Activated naive CD4-positive, alpha-beta T cell treated with anti-CD3 and anti-CD28 coated beads, Interleukin-2, amount 50 U/mL, for 24 hours (primary cell): ENCODE measurements at regions not wholly inside any gene's neighbourhood (a gene's known extent, or its start where the extent isn't known, plus 50 kb on each side); places are given as distances from the start of the nearest gene placed in this dataset.

Source experiments
- H3K27ac Mint-ChIP-seq: one replicate; pipeline ENCODE4 v1.8.0; 2021; ENCODE audit warnings: mild to moderate bottlenecking, mixed read lengths
- H3K27me3 Mint-ChIP-seq: one replicate; pipeline ENCODE4 v1.8.0; 2021; ENCODE audit warnings: mixed read lengths
- H3K36me3 Mint-ChIP-seq: one replicate; pipeline ENCODE4 v1.8.0; 2021; ENCODE audit warnings: mixed read lengths
- H3K4me1 Mint-ChIP-seq: one replicate; pipeline ENCODE4 v1.8.0; 2021; ENCODE audit warnings: mixed read lengths
- H3K4me3 Mint-ChIP-seq: one replicate; pipeline ENCODE4 v1.8.0; 2021; ENCODE audit warnings: mild to moderate bottlenecking, mixed read lengths
- H3K9me3 Mint-ChIP-seq: one replicate; pipeline ENCODE4 v1.8.0; 2021; ENCODE audit warnings: mixed read lengths

DNA sequence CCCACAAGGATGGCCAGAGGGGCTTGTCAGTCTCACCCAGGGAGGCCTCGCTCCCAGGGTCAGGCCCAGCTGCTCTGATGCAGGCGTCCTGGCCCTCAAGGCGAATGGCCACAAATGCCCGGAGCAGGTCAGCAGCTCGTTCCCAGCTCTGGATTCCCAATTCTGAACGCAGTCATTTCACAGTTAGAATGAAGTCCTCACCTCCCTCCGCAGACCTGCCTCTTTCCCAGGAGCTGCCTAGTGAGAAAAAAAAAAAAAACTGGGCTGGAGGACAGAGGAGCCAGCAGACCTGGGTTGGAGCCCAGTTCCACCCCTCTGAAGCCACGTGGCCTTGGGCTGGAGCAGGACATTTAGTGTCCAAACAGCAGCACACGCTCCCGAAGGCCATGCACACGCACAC, 62.2 kb upstream of the DIO3 start:
- H3K4me3 Mint-ChIP-seq = no peak overlapping the region
- H3K4me1 Mint-ChIP-seq = no peaks in the 10 kb centered on the region
- no peaks in the 10 kb centered on the region for H3K36me3 Mint-ChIP-seq
- no peak overlapping the region for H3K27ac Mint-ChIP-seq
- H3K27me3 Mint-ChIP-seq = peaks cover 10% of the 10 kb centered on the region
- no peaks in the 10 kb centered on the region for H3K9me3 Mint-ChIP-seq

DNA sequence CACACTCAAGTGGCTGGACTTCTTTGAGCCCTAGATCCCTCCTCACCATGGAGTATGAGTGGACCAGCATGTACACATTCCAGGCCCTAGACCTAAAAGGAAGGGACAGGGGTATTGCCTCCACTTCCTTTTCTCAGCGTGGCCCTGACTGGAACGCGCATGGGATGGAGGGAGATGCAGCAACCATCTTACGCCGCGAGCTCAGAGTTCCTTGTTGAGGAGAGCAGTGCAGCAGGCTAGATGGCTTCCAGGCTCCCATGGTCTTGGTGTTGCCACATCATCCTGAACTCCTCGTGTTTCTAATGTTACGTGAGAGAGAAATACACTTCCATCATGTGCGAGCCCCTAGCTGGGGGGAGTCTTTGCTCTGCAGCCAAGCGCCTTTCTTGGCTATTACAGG, 61.8 kb upstream of the DIO3 start:
- Mint-ChIP-seq H3K27ac (no peak overlapping the region), H3K9me3 (no peaks in the 10 kb centered on the region), H3K4me3 (no peak overlapping the region), H3K27me3 (peaks cover 8% of the 10 kb centered on the region), H3K4me1 (no peaks in the 10 kb centered on the region), H3K36me3 (no peaks in the 10 kb centered on the region)

DNA sequence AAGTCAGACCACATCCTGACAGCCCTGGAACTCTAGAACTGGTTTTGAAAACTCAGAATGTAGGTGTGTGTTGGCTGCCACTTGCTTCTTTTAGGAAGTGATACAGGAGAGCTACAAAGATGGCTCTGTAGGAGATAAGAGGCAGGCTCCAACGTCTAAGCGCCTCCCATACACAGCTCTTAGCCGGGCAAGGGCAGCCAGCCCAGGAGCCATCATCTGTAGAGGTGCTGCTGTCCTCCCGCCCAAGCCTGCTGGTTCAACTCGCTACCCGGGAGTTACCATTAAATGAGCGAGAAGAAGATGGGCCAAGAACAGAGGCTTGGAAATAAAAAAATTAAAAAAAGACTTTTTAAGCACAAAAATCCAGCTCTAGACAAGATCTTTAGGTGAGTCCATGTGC, 61.2 kb upstream of the DIO3 start:
- Mint-ChIP-seq H3K4me3 (no peak overlapping the region), H3K27ac (no peak overlapping the region), H3K9me3 (no peaks in the 10 kb centered on the region), H3K36me3 (no peaks in the 10 kb centered on the region), H3K4me1 (no peaks in the 10 kb centered on the region), H3K27me3 (peaks cover 8% of the 10 kb centered on the region)

DNA sequence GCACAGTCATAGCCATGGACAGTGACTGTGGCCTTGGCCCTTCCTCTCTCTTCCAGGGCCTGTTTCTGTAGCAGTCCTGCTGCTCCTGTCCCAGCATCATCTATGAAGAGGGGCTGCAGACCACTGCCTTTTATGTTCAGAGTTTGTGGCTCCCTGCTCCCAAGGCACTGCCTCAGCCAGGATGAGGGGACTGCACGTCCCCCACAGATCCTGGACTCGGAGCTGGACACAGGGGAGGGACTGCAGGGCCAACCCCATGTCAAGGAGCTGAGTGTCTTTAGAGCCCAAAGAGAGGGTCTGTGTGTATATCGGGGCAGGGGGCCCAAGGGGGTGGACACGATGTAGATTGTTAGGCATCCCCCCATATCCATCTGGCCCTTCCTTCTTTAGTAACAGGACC, 60.6 kb upstream of the DIO3 start:
- no peaks in the 10 kb centered on the region for H3K36me3 Mint-ChIP-seq
- H3K4me3 Mint-ChIP-seq = no peak overlapping the region
- no peak overlapping the region for H3K27ac Mint-ChIP-seq
- no peaks in the 10 kb centered on the region for H3K4me1 Mint-ChIP-seq
- H3K27me3 Mint-ChIP-seq = peaks cover 8% of the 10 kb centered on the region
- no peaks in the 10 kb centered on the region for H3K9me3 Mint-ChIP-seq

GRCh38 chr14:101501341-101501740, 60.0 kb upstream of the DIO3 start:
- no peak overlapping the region for H3K27ac Mint-ChIP-seq
- H3K4me3 Mint-ChIP-seq = no peak overlapping the region
- no peaks in the 10 kb centered on the region for H3K9me3 Mint-ChIP-seq
- H3K36me3 Mint-ChIP-seq = no peaks in the 10 kb centered on the region
- H3K4me1 Mint-ChIP-seq = no peaks in the 10 kb centered on the region
- peaks cover 8% of the 10 kb centered on the region for H3K27me3 Mint-ChIP-seq

DNA sequence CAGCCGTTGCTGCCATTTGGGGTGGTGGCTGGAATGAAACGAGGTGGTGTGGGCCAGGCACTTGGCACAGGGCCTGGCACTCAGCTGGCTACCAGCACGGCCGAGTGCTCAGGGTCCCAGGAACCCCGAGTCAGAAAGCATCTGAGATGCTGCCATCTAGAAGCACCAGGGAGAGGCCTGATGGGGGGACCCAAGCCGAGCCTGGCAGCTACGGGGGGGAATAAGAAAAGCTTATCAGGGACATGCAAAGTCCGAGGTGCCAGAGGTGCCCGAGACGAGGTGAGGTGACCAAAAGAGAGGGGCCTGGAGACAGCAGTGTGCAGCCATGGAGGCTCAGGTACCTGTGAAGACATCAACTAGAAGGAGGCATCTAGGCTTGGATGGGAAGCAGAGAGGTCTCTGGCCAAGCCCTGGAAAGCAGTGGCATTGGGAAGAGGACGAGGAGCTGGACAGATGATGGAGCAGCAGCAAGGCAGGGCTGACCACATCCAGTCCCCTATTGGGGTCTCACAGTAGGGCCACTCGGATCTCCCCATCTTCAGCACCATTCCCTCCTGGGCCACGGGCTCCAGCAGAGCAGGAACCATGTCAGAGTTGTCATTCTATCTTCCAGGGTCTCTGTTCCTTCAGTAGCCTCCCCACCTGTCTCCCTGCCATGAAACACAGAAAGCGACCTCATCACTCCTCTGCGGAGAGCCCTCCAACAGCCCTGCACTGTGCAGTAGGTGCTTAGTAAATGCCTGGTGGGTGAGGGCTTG, 59.3 kb upstream of the DIO3 start:
- Mint-ChIP-seq H3K9me3 (no peaks in the 10 kb centered on the region), H3K36me3 (no peaks in the 10 kb centered on the region), H3K4me3 (no peak overlapping the region), H3K27ac (no peak overlapping the region), H3K4me1 (no peaks in the 10 kb centered on the region), H3K27me3 (peaks cover 7% of the 10 kb centered on the region)

- no peaks in the 10 kb centered on the region for H3K36me3 Mint-ChIP-seq
- H3K27ac Mint-ChIP-seq = no peak overlapping the region
- no peak overlapping the region for H3K4me3 Mint-ChIP-seq
Measured at GRCh38 chr14:101502761-101503392, 58.4 kb upstream of the DIO3 start.

DNA sequence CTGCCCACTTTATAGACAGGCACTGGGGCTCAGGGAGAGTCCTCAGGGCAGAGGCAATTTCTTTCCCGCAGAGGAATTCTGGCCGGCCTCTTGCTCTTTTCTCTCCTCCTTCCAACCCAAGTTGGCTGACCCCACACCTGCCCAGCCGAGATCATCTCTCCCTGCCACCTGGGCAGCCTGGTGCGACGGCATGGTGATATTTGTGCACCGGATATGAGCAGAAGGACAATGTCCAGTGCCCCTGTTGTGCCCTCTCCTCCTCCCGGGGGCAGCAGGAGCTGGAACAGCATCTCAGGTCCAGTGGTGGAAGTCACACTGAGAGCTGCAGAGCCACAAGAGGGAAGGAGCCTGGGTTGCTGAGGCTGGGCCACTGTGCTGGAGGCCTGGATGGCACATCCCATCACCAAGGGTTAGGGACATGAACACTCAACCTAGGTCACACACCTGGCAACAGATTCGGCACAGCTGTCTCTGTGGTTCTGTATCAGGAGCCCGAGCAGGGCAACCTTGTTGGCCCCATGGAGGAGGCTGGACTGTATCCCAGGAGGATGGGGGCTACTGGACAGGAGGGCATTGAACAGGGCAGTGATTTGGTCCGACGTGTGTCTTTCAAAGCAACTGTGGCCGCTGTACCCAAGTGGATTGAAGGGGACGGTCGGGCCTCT, 57.7 kb upstream of the DIO3 start:
- no peaks in the 10 kb centered on the region for H3K9me3 Mint-ChIP-seq
- no peaks in the 10 kb centered on the region for H3K4me1 Mint-ChIP-seq
- no peaks in the 10 kb centered on the region for H3K36me3 Mint-ChIP-seq
- peak overlapping the region; percentile 66 for H3K27ac Mint-ChIP-seq
- no peak overlapping the region for H3K4me3 Mint-ChIP-seq
- H3K27me3 Mint-ChIP-seq = peaks cover 4% of the 10 kb centered on the region

More at GRCh38 chr14:101502761-101503392, 58.4 kb upstream of the DIO3 start:
- no peaks in the 10 kb centered on the region for H3K4me1 Mint-ChIP-seq
- peaks cover 4% of the 10 kb centered on the region for H3K27me3 Mint-ChIP-seq
- no peaks in the 10 kb centered on the region for H3K9me3 Mint-ChIP-seq

DNA sequence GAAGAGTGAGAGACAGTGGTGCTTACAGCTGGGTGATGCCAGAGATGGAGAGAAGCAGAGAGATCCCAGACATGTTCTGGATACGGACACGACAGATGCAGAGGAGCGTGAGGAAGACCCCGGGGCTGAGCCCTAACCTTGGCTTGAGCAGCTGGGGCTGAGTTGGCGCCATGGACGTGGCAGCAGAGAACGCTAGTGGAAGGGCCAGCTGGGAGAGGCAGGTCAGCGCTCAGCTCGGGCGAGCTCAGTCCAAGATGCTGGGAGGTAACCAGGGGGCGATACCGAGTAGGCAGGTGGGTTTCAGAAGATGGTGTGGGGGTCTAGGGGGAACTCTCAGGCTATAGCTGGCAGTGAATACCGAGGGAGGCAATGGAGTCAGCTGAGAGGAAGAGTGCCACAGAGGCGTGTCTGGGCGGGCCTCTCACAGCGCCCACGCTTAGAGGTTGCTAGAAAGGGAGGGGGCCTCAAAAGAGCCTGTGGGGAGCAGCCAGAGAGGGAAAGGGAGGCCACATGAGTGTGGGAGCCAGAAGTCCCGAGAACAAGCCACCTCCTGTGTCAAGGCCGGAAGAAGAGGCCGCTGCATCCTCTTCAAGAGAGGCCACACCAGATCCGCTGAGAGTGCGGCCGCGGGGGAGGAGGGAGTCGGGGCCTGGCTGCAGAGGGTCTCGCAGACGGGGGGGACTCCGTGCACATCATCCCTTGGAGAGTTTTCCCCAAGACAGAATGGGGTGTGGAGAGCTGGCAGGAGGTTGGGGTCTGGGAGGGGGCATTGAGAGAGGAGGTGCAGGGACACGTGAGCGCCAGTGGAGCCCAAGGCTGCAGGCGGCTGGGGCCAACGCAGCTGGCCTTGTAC, 57.0 kb upstream of the DIO3 start:
- H3K4me1 Mint-ChIP-seq = no peaks in the 10 kb centered on the region
- no peaks in the 10 kb centered on the region for H3K9me3 Mint-ChIP-seq
- H3K4me3 Mint-ChIP-seq = no peak overlapping the region
- H3K27me3 Mint-ChIP-seq = peaks cover 4% of the 10 kb centered on the region
- H3K36me3 Mint-ChIP-seq = no peaks in the 10 kb centered on the region
- peak overlapping the region; percentile 76 for H3K27ac Mint-ChIP-seq

DNA sequence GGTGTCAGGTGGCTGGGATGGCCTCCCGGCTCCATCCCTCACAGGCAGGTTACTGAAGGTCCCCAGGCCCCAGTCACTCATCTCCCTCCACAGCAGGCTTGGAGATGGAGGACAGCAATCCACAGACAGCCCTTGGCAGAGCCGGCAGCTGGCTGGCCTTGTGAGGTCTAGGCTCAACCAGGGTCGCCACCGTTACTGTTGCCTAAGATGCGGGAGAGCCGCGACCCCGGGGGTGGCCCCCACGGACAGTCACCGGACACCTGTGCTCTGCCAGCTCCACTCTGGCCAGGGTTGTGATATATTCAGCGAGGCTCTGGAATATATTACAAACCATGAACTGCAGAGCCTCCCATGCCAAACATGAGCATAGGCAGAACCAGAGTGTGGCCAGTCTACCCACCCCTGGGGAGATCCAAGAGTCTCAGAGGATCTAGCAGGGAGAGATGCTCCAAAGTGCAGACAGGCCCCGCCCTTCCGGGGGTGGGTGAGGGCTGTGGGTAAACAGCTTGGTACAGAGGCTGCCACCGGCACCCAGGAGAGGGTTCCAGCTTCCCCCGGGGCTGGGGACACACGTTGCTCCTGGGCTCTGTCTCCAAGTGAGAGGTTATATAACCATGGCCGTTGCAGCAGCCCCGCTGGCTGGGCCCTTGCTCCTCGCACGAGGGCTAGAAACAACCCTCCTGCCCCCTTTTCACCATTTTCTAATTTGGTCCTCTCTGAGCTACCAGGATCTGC, 55.9 kb upstream of the DIO3 start:
- Mint-ChIP-seq H3K27me3 (peaks cover 2% of the 10 kb centered on the region), H3K27ac (no peak overlapping the region), H3K4me1 (no peaks in the 10 kb centered on the region), H3K36me3 (no peaks in the 10 kb centered on the region), H3K9me3 (no peaks in the 10 kb centered on the region), H3K4me3 (no peak overlapping the region)

- no peak overlapping the region for H3K27ac Mint-ChIP-seq
Measured at GRCh38 chr14:101506211-101506925, 54.9 kb upstream of the DIO3 start.

GRCh38 chr14:101506926-101507835, 54.1 kb upstream of the DIO3 start:
- Mint-ChIP-seq H3K27ac (no peak overlapping the region), H3K9me3 (no peaks in the 10 kb centered on the region), H3K36me3 (no peaks in the 10 kb centered on the region), H3K4me1 (no peaks in the 10 kb centered on the region), H3K4me3 (no peak overlapping the region), H3K27me3 (no peaks in the 10 kb centered on the region)

More at GRCh38 chr14:101506211-101506925, 54.9 kb upstream of the DIO3 start:
- no peaks in the 10 kb centered on the region for H3K9me3 Mint-ChIP-seq
- H3K4me3 Mint-ChIP-seq = no peak overlapping the region
- no peaks in the 10 kb centered on the region for H3K36me3 Mint-ChIP-seq
- peaks cover 2% of the 10 kb centered on the region for H3K27me3 Mint-ChIP-seq
- H3K4me1 Mint-ChIP-seq = no peaks in the 10 kb centered on the region

DNA sequence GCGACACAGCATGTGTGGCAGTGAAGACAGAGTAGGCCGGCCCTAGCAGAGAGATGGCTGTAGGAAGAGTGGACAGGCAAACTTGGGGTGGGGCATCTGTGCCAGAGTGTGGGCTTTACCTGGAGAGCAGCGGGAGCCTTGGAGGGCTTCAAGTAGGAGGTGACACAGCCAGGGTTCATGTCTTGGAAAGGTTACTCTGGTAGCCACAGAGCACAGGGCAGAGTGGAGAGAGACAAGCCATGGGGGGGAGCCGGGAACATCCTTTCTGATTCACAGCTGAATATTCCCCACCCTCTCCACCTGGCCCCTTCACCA, 53.5 kb upstream of the DIO3 start:
- no peaks in the 10 kb centered on the region for H3K27me3 Mint-ChIP-seq
- no peak overlapping the region for H3K4me3 Mint-ChIP-seq
- no peaks in the 10 kb centered on the region for H3K9me3 Mint-ChIP-seq
- H3K4me1 Mint-ChIP-seq = no peaks in the 10 kb centered on the region
- no peak overlapping the region for H3K27ac Mint-ChIP-seq
- H3K36me3 Mint-ChIP-seq = no peaks in the 10 kb centered on the region
